NCI-H2029 treated with DMSO at 0.1 percent for 48 hours (cell line): ENCODE measurements at regions not wholly inside any gene's neighbourhood (a gene's known extent, or its start where the extent isn't known, plus 50 kb on each side); places are given as distances from the start of the nearest gene placed in this dataset.

Experiments
- DNase-seq: peaks from one replicate; lab custom pipeline; 2025; lab: John Stamatoyannopoulos, UW

GRCh38 chr21:14869984-14870852 is 194.6 kb downstream of the NRIP1 start:
- DNase-seq = no peak

GRCh38 chr21:14866859-14867765 is 197.7 kb downstream of the NRIP1 start:
- no peak for DNase-seq

- DNase-seq = no peak
These were observed 200.4 kb downstream of the NRIP1 start for GRCh38 chr21:14864211-14865021.

DNA sequence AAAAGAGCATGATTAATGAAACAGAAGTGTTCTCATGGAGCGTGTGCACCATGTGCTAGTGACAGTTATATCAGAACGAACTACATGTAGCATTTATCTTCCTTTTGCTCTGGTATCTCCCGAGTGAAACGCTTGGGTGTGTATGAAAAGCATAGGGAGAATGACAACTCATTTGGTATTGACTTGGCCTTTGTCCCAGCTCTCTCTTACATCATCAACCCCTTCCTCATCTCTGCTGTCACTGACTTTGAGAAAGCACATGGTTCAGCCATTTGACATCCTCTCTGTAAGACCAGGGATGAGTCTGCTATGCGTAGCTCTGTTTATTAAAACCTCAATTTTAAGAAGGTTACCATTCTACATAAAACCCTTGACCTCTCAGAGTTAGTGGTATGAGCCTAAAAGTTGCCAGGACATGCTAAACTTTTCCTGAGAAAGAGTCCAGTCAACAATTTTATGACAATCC is 201.0 kb downstream of the NRIP1 start:
- no peak for DNase-seq

- no peak for DNase-seq
These were observed 201.7 kb downstream of the NRIP1 start for GRCh38 chr21:14862794-14863720.

- DNase-seq = no peak
These were observed 206.5 kb downstream of the NRIP1 start for GRCh38 chr21:14858311-14858710.

DNA sequence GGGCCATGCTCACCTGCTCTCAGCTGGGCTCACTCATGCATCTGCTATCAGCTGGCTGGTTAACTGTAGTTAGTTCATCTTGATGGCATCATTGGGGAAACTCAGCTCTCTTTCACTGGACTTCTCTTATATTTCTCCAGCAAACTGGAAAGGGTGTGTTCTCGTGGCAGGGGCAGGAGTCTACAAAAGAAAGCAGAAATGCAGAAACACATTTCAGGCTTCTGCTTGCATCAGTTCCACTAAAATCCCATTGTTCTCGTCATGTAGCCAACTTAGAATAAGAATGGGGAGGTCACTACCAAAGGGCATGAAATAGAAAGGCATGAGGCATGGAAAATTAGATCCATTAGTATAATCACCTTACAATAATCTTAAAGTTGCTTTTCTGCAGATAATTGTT is 207.3 kb downstream of the NRIP1 start:
- no peak for DNase-seq

DNA sequence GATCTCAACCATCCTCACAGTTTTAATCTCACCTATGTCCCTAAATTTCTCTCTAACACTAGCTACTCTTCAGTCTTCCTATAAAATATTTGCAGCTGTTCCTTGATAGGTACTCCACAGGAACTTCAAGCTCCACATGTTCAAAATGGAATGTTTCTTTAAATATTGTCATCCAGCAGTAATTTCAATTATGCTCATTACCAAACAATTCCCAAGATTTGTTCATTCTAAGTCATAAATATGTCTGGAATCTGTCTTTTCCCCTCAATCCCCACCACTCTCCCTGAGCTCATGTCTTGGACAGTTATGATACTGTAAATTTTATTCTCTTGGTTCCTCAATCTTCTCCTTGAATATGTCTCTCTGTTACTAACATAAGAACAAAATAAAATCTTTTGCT is 214.4 kb downstream of the NRIP1 start:
- no peak for DNase-seq

GRCh38 chr21:14846621-14847020 is 218.2 kb downstream of the NRIP1 start:
- DNase-seq = no peak

DNA sequence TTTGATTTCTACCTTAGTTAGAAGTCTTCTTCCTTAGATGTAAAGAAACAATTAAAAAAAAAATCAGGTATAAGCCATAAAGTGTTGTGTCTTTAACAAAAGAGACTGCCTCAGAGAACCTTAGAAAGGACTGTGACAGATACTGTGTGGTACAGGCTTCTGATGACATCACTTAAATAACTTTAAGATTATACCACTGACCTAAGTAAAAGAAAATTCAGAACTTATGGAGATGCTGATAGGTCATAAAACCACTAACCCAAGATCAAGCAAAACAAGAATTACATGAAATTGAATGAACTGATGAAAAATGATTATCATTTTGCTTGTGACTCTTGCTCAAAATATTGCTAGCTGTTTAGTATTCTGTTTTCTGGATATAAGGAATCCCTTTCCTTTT is 220.8 kb downstream of the NRIP1 start:
- no peak for DNase-seq

- DNase-seq = no peak
These were observed 222.2 kb downstream of the NRIP1 start for GRCh38 chr21:14842601-14843000.

- DNase-seq = no peak
These were observed 223.0 kb downstream of the NRIP1 start for GRCh38 chr21:14841511-14842472.

DNA sequence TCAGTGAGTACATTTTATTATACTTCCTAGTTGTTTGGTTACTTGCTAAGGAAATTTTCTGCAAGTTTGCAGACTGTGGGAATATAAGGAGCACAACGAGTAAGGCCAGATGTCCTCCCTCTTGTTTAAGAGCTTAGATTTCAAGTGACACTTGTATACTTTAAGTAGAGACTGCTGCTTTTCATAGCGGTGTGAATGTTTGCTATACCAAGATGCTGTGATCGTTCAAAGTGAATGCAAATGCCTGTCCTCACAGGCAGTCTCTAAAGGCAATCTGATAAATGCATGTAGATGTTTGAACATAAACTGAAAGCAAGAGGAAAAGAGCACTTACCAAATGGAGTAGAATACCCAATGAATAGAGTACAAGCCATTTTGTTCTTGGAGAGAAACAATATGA is 226.4 kb downstream of the NRIP1 start:
- DNase-seq = no peak

- no peak for DNase-seq
These were observed 227.8 kb downstream of the NRIP1 start for GRCh38 chr21:14836950-14837349.

DNA sequence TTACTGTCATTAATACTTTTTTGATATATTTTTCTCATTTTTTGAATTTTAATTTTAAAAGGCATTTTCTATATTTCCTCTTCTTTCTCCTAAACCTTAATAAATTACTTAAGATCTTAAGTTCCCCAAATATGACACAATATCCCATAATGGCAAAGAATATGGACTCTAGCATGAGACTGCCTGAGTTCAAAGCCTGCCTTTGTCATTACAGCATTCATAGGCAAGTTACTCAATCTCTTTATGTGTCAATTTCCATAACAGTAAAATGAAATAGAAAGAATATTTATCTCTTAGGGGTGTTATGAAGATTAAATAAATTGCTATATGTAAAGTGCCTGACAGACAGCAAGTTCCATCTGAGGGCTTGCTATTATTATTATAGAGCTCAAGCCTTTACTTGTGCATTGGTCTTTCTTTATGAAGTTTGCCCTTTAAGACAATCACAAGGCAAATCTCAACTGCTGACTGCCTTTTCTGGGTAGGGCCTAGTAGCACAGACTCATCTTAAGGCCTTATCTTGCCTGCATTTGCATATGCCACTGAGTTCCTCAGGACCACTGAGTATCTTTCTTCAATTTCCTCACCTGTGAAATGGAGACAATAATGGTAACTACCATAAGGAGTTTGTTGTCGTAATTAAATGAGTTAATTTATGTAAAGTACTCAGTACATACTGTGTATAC is 231.0 kb downstream of the NRIP1 start:
- DNase-seq = no peak

DNA sequence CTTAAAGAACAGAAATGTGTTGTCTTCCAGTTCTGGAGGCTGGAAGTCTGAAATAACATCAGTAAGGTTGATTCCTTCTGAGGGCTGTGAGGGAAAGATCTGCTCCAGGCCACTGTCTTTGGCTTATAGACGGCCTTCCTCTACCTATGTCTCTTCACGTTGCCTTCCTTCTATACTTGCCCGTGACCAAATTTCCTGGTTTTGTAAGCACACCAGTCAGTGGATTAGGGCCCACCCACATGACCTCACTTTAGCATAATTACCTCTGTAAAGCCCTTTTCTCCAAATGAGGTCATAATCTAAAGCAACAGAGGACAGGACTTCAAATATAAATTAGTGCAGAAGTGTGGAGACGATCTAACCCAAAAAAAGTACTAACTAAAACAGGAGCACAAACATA is 231.6 kb downstream of the NRIP1 start:
- no peak for DNase-seq

GRCh38 chr21:14830307-14830706 is 234.5 kb downstream of the NRIP1 start:
- no peak for DNase-seq

DNA sequence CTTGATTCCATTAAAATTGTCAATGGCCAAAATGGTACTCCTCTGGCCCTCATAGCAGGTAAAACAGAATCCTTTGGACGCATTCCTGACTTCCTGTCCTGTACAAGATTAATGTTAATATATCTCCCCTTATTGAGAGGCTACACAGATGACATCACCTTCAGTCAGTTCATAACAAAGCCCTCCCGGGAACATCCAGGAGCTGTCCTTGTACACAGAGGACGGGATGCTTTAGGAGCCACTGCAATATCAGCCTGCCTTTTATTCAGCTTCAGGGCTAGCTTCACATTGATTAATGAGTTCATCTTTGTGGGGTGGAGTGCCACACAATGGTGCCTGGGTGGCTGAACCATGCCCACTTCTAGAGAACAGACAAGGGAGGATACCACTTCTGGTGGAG is 235.1 kb downstream of the NRIP1 start:
- no peak for DNase-seq

- DNase-seq = no peak
These were observed 237.3 kb downstream of the NRIP1 start for GRCh38 chr21:14827468-14827867.
